ENCODE measurements at regions not wholly inside any gene's neighbourhood (a gene's known extent, or its start where the extent isn't known, plus 50 kb on each side); places are given as distances from the start of the nearest gene placed in this dataset.

- Histone ChIP-seq H3K27me3 (no peaks in the 10 kb centered on the region), H3K27ac (no peak overlapping the region), H3K4me3 (no peak overlapping the region), H3K4me1 (no peaks in the 10 kb centered on the region), H3K9me3 (no peaks in the 10 kb centered on the region), H3K36me3 (no peaks in the 10 kb centered on the region)
- WGBS, 2 donors, result 38 to 51% methylated on average over 3 of the region's 3 CpGs
- intact Hi-C loops (cut with DNase I), result no loop called here
- TF ChIP-seq POLR2A (IDR thresholded peaks at IDR 0.05) (no peak), CTCF (IDR thresholded peaks at IDR 0.05) (no peak)
- DNase-seq, result no peak
Measured at GRCh38 chr13:48862572-48862971, 113.1 kb upstream of the FNDC3A start.

- H3K4me3 ChIP-seq, result no peak overlapping the region
- intact Hi-C loops (cut with DNase I), result no loop called here
- H3K27ac ChIP-seq, result no peak overlapping the region
- H3K36me3 ChIP-seq, result no peaks in the 10 kb centered on the region
- H3K27me3 ChIP-seq, result no peaks in the 10 kb centered on the region
- H3K4me1 ChIP-seq, result no peaks in the 10 kb centered on the region
- DNase-seq, result no peak
- H3K9me3 ChIP-seq, result no peaks in the 10 kb centered on the region
- TF ChIP-seq CTCF (IDR thresholded peaks at IDR 0.05), result no peak
- TF ChIP-seq POLR2A (IDR thresholded peaks at IDR 0.05), result no peak
Measured at GRCh38 chr13:48864100-48864499, 111.6 kb upstream of the FNDC3A start.

GRCh38 chr13:48866249-48866648 is 109.5 kb upstream of the FNDC3A start:
- Histone ChIP-seq H3K27me3 (peaks cover 0 to 9% (median 0%) of the 10 kb centered on the region in 4 donors), H3K4me1 (no peaks in the 10 kb centered on the region), H3K9me3 (no peaks in the 10 kb centered on the region), H3K27ac (no peak overlapping the region), H3K36me3 (no peaks in the 10 kb centered on the region), H3K4me3 (no peak overlapping the region)
- no peak for DNase-seq
- intact Hi-C loops (cut with DNase I), result no loop called here
- 66 to 87% methylated on average over 6 of the region's 6 CpGs for WGBS, 2 donors
- TF ChIP-seq POLR2A (IDR thresholded peaks at IDR 0.05) (no peak), CTCF (IDR thresholded peaks at IDR 0.05) (no peak)

GRCh38 chr13:48873081-48873480 is 102.6 kb upstream of the FNDC3A start:
- H3K4me1 ChIP-seq, result no peaks in the 10 kb centered on the region
- intact Hi-C loops (cut with DNase I), result no loop called here
- TF ChIP-seq CTCF (IDR thresholded peaks at IDR 0.05) (no peak), POLR2A (IDR thresholded peaks at IDR 0.05) (no peak)

GRCh38 chr13:48873587-48873986 is 102.1 kb upstream of the FNDC3A start:
- WGBS, 2 donors, result 45 to 61% methylated on average over 2 of the region's 2 CpGs
- Histone ChIP-seq H3K9me3 (no peaks in the 10 kb centered on the region), H3K36me3 (no peaks in the 10 kb centered on the region), H3K27ac (no peak overlapping the region), H3K4me1 (no peaks in the 10 kb centered on the region), H3K4me3 (no peak overlapping the region), H3K27me3 (peaks cover 0 to 53% (median 0%) of the 10 kb centered on the region in 4 donors)
- intact Hi-C loops (cut with DNase I), result no loop called here
- no peak for TF ChIP-seq CTCF (IDR thresholded peaks at IDR 0.05)
- TF ChIP-seq POLR2A (IDR thresholded peaks at IDR 0.05), result no peak
- no peak for DNase-seq

More at GRCh38 chr13:48873081-48873480, 102.6 kb upstream of the FNDC3A start:
- WGBS, 2 donors, result 79 to 86% methylated on average over 1 of the region's 1 CpG
- Histone ChIP-seq H3K27me3 (peaks cover 0 to 53% (median 0%) of the 10 kb centered on the region in 4 donors), H3K4me3 (no peak overlapping the region), H3K27ac (no peak overlapping the region), H3K36me3 (no peaks in the 10 kb centered on the region), H3K9me3 (no peaks in the 10 kb centered on the region)
- DNase-seq, result no peak
